ENCODE measurements at regions not wholly inside any gene's neighbourhood (a gene's known extent, or its start where the extent isn't known, plus 50 kb on each side); places are given as distances from the start of the nearest gene placed in this dataset.

GRCh38 chr2:107392241-107392704, 434.4 kb upstream of the RGPD4 start:
- no peak for DNase-seq

- DNase-seq, result no peak
These were observed 433.2 kb upstream of the RGPD4 start for GRCh38 chr2:107393516-107393915.

GRCh38 chr2:107398683-107399082, 428.0 kb upstream of the RGPD4 start:
- no peak for DNase-seq

GRCh38 chr2:107402330-107402729, 424.4 kb upstream of the RGPD4 start:
- no peak for DNase-seq

- no peak for DNase-seq
These were observed 421.4 kb upstream of the RGPD4 start for GRCh38 chr2:107405261-107405660.

- DNase-seq, result no peak
These were observed 419.7 kb upstream of the RGPD4 start for GRCh38 chr2:107407017-107407416.

GRCh38 chr2:107407974-107408373, 418.7 kb upstream of the RGPD4 start:
- DNase-seq, result no peak

- DNase-seq, result no peak
These were observed 415.4 kb upstream of the RGPD4 start for GRCh38 chr2:107411267-107411666.

GRCh38 chr2:107412209-107412904, 414.3 kb upstream of the RGPD4 start:
- no peak for DNase-seq

GRCh38 chr2:107412981-107413380, 413.7 kb upstream of the RGPD4 start:
- no peak for DNase-seq

GRCh38 chr2:107414376-107414775, 412.3 kb upstream of the RGPD4 start:
- DNase-seq, result no peak

- DNase-seq, result no peak
These were observed 408.0 kb upstream of the RGPD4 start for GRCh38 chr2:107418708-107419107.

- no peak for DNase-seq
These were observed 407.5 kb upstream of the RGPD4 start for GRCh38 chr2:107419191-107419590.

GRCh38 chr2:107428781-107429180, 397.9 kb upstream of the RGPD4 start:
- DNase-seq, result no peak

- DNase-seq, result no peak
These were observed 396.7 kb upstream of the RGPD4 start for GRCh38 chr2:107430006-107430405.

GRCh38 chr2:107430596-107431266, 396.0 kb upstream of the RGPD4 start:
- no peak for DNase-seq

GRCh38 chr2:107436281-107436680, 390.4 kb upstream of the RGPD4 start:
- no peak for DNase-seq

GRCh38 chr2:107437265-107437664, 389.4 kb upstream of the RGPD4 start:
- no peak for DNase-seq

- DNase-seq, result no peak
These were observed 388.9 kb upstream of the RGPD4 start for GRCh38 chr2:107437807-107438206.

GRCh38 chr2:107448160-107448559, 378.5 kb upstream of the RGPD4 start:
- no peak for DNase-seq

- no peak for DNase-seq
These were observed 365.4 kb upstream of the RGPD4 start for GRCh38 chr2:107461301-107461700.

GRCh38 chr2:107462181-107462580, 364.5 kb upstream of the RGPD4 start:
- DNase-seq, result no peak

- DNase-seq, result no peak
These were observed 360.5 kb upstream of the RGPD4 start for GRCh38 chr2:107466241-107466640.

- DNase-seq, result no peak
These were observed 359.5 kb upstream of the RGPD4 start for GRCh38 chr2:107466984-107467773.
